ENCODE measurements at regions not wholly inside any gene's neighbourhood (a gene's known extent, or its start where the extent isn't known, plus 50 kb on each side); places are given as distances from the start of the nearest gene placed in this dataset.
A peak's percentile ranks its signal among the peaks of the same experiment; 100 is the strongest.
"Not testable (repeated sequence)": the region's sequence is repeated elsewhere in the genome, so short reads cannot be mapped to it uniquely, and the experiment has no call there.

GRCh38 chr1:148285946-148286345 is 133.9 kb upstream of the NBPF11 start:
- FAIRE-seq; DNase-seq (ENCODE audit: low spot score in 2 of 2): not testable (repeated sequence)

- DNase-seq (ENCODE audit: low spot score in 2 of 2); FAIRE-seq: not testable (repeated sequence)
These were observed 128.9 kb upstream of the NBPF11 start for GRCh38 chr1:148280831-148281572.

GRCh38 chr1:148279002-148279542 is 127.0 kb upstream of the NBPF11 start:
- not testable (repeated sequence) for DNase-seq (ENCODE audit: low spot score in 2 of 2); FAIRE-seq

GRCh38 chr1:148277865-148278279 is 125.8 kb upstream of the NBPF11 start:
- not testable (repeated sequence) for DNase-seq (ENCODE audit: low spot score in 2 of 2); FAIRE-seq

GRCh38 chr1:148267066-148267465 is 115.0 kb upstream of the NBPF11 start:
- FAIRE-seq, result not testable (repeated sequence)

GRCh38 chr1:148264374-148265276 is 112.5 kb upstream of the NBPF11 start:
- FAIRE-seq (no peak), DNase-seq (ENCODE audit: low spot score in 2 of 2) (no peak)

More at GRCh38 chr1:148267066-148267465, 115.0 kb upstream of the NBPF11 start:
- not testable (repeated sequence) for DNase-seq (ENCODE audit: low spot score in 2 of 2)

GRCh38 chr1:148263906-148264255 is 111.8 kb upstream of the NBPF11 start:
- no peak for FAIRE-seq

GRCh38 chr1:148263128-148263905 is 111.2 kb upstream of the NBPF11 start:
- no peak for FAIRE-seq
- DNase-seq (ENCODE audit: low spot score in 2 of 2), result peak in 1 of 2 donors; percentile 25

More at GRCh38 chr1:148263906-148264255, 111.8 kb upstream of the NBPF11 start:
- no peak for DNase-seq (ENCODE audit: low spot score in 2 of 2)

GRCh38 chr1:148261684-148262083 is 109.6 kb upstream of the NBPF11 start:
- not testable (repeated sequence) for DNase-seq (ENCODE audit: low spot score in 2 of 2); FAIRE-seq

- not testable (repeated sequence) for FAIRE-seq; DNase-seq (ENCODE audit: low spot score in 2 of 2)
These were observed 105.8 kb upstream of the NBPF11 start for GRCh38 chr1:148257886-148258285.

GRCh38 chr1:148254611-148255429 is 102.7 kb upstream of the NBPF11 start:
- FAIRE-seq; DNase-seq (ENCODE audit: low spot score in 2 of 2): not testable (repeated sequence)

GRCh38 chr1:148253808-148254207 is 101.7 kb upstream of the NBPF11 start:
- not testable (repeated sequence) for FAIRE-seq; DNase-seq (ENCODE audit: low spot score in 2 of 2)

GRCh38 chr1:148248798-148249197 is 96.7 kb upstream of the NBPF11 start:
- FAIRE-seq; DNase-seq (ENCODE audit: low spot score in 2 of 2): not testable (repeated sequence)

GRCh38 chr1:148246258-148246861 is 94.3 kb upstream of the NBPF11 start:
- not testable (repeated sequence) for DNase-seq (ENCODE audit: low spot score in 2 of 2); FAIRE-seq

GRCh38 chr1:148245843-148246242 is 93.8 kb upstream of the NBPF11 start:
- DNase-seq (ENCODE audit: low spot score in 2 of 2); FAIRE-seq: not testable (repeated sequence)

- DNase-seq (ENCODE audit: low spot score in 2 of 2); FAIRE-seq: not testable (repeated sequence)
These were observed 93.4 kb upstream of the NBPF11 start for GRCh38 chr1:148245443-148245842.

- not testable (repeated sequence) for FAIRE-seq; DNase-seq (ENCODE audit: low spot score in 2 of 2)
These were observed 81.2 kb upstream of the NBPF11 start for GRCh38 chr1:148233250-148233649.

- DNase-seq (ENCODE audit: low spot score in 2 of 2); FAIRE-seq: not testable (repeated sequence)
These were observed 76.8 kb upstream of the NBPF11 start for GRCh38 chr1:148228846-148229245.

All from frontal cortex (tissue), 3 donors.